HG03378 (cell line): ENCODE measurements at regions not wholly inside any gene's neighbourhood (a gene's known extent, or its start where the extent isn't known, plus 50 kb on each side); places are given as distances from the start of the nearest gene placed in this dataset.
"Not testable (repeated sequence)": the region's sequence is repeated elsewhere in the genome, so short reads cannot be mapped to it uniquely, and the experiment has no call there.

ENCODE experiments used
- ATAC-seq: cut with Tn5 transposase; IDR thresholded peaks from one replicate; pipeline ENCODE4 v1.9.1; 2021; ENCODE audit warnings: mild to moderate bottlenecking, moderate library complexity; ENCODE audit not compliant: unreplicated experiment

DNA sequence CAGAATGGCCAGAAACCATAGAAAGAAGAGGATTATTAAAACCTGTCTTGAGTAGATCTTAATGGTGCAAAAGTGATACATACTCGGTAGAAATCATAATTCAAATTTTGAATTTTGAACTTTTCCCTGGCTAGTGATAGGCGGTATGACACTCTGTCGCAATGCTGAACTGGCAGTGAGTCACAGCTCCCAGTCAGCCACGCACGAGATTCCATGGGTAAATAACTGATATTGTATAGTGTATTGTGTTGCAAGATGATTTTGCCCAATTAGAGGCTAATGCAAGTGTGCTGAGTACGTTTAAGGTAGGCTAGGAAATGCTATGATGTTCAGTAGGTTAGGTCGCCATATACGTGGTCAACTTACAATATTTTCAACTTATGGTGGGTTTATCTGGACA lies 207.0 kb downstream of the SIPA1L2 start:
- no peak for ATAC-seq

DNA sequence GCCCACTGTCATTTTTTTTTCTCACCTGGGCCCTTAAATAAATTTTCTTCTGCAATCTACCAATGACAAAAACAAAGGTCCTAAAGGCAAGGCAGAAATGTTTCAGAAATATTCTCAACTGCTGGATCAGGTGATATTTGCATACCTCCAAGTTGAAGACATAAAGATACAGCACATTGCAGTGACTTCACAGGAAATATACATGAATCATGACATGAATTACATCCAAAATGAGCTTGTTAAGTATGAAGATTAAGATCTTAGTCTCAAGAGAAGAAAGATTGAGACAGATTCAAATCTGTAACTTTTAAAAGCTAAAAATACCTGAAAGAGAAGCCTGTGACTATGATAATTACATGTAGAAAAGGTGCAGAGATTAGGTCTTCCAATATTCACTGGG lies 207.8 kb downstream of the SIPA1L2 start:
- no peak for ATAC-seq

DNA sequence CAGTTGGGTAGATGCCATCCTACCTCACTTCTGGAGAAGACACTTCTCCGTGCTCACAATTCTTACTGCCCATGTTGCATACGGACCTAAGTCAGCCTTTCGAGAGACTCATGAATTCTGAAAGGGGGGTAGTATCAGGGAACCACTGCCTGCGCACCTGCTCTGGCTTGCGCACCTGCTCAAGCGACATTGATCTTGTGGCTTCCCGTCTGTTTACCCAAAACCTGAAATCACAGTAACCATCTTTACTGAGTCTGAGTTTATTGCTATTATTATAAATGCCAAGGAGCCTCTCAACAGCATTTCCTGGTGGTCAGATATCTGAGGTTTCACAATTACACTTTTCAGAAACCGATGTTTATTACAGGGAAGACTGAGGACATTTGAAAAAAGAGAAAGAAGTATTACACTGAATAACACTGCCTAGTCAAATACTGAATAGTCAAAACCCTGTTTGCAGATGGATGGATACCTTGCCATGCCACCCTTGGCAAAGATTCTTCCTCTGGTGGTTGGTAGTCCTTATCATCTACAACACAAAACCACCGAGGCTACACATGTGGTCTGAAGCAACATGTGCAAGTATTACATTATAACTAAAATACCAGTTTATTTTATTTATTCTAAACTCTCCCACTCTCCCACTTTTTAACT lies 208.7 kb downstream of the SIPA1L2 start:
- ATAC-seq, result no peak

DNA sequence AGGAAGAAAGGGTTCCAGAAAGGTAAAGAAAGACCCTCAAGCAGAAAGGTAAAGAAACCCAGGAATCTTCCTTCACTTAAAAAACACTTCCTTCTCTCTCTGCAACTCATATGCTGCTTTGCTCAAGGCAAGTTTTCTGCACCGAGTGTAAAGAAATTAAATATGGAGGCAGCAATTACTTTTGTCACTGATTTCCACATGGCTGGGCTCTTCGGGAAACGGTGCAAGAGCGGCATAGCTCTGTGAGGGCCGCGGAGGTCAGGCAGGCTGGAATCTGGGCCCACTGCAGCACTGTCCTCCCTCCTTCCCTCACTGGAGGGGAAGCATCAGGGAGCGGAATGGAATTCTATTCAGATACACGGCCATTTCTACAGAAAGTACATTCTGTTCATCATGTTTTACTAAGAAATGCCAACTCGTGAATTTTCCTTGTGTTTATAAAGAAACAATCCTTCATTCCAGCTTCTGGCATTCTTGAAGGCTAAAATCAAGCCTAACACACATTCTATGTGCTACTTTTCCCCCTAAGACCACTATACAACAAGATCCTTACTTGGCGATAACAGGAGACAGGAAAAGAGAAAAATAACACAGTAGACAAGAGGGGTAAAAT lies 212.2 kb downstream of the SIPA1L2 start:
- ATAC-seq, result no peak

DNA sequence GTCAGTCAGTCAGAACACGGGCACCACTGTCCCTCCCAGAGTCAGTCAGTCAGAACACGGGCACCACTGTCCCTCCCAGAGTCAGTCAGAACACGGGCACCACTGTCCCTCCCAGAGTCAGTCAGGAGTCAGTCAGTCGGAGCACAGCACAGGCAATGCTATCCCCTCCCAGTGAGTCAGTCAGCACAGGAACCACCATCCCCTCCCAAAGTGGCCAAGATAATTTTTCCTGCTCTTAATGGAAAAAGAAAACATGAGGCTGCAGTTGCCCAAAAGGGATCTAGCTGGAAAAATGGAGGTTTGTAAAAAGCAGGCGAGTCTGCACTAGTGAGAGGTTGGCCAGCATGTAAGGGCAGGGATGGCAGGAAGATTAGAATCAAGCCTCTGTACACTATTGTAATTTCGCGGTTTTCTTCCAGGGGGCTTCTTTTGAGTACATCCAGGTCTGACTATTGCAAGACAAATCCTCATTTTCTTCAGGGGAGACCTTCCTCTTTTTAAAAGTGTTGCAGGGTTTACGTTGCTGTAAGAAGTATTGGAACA lies 213.8 kb downstream of the SIPA1L2 start:
- no peak for ATAC-seq

DNA sequence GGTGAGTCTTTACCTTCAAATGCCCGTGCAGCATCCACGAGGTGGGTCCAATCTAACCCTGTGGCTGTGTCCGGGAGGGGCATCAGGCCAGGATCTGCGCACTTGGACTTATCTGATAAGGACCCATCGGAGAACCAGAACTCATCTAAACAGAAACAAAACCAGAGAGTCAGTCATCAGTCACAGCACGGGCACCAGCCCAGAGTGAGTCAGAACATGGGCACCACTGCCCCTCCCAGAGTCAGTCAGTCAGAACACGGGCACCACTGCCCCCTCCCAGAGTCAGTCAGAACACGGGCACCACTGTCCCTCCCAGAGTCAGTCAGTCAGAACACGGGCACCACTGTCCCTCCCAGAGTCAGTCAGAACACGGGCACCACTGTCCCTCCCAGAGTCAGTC lies 214.5 kb downstream of the SIPA1L2 start:
- ATAC-seq, result not testable (repeated sequence)

DNA sequence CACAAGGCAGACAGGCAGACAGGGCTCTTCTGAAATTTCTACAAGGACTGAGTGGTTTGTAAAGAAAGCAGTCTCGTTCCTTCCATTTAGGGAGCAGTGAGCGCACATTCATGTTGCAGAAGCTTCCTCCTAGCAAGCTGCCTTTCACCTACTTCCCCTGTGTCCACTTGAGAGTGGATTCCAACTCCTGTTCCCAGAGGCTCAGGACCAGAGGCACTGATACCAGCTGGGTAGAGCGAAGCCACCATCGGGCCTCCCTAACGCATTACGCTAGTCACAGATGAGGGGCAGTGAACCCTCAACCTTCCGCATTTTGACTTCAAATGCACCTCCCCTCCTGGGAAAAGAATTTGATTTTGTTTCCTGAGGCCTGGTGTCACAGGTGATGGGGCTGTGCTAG lies 215.8 kb downstream of the SIPA1L2 start:
- ATAC-seq, result no peak

DNA sequence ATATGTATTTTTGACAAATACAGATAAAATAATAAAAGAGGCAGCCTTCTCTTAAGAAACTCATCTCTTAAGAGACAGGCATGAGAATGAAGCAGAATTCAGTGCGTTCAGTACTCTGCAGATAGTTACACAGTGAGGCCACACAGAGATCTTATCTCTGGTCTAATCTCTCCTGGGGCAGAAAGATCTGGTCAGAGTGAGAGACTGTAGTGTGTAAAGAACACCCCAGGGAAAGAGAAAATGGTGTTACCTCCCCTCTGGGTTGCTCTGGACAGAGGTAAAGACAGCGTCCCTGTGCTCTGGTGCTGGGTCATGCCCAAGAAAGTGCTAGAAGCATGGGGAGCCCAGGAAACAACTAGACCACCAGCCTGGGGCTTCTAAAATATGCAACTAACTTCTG lies 216.3 kb downstream of the SIPA1L2 start:
- ATAC-seq, result no peak

DNA sequence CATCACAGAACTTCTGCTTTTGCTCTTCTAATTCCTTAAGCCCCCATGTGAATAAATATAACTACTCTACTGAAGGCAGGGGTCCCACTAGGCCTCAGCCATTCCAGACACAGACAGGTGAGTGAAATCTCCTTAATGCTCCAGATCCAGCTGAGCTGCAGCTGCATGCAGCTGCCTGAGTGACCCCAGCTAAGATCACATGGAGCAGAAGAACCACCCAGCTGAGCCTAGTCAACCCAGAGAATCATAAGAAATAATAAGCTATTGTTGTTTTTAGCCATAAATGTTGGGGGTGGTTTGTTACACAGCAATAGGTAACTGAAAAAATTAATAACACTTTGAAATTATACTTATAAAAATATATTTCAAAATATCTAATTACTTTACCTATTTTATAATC lies 220.3 kb downstream of the SIPA1L2 start:
- no peak for ATAC-seq

DNA sequence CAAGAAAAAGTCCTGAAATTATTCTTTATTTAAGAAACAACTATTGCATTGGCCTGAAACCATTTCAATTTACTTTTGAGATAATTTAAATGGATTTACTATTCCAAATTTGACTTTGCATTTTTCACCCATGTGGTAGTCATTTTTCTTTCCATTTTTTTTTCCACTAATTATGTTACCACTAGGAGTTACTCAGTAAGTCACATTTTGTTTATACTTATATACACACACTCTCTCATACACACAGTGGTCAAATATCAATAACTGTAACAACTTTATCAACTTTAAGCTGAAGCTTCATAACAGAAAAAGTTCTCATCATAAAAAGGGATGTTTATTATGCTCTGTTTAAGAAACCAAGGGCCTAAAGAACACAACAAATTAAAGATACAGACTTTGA lies 222.8 kb downstream of the SIPA1L2 start:
- no peak for ATAC-seq

DNA sequence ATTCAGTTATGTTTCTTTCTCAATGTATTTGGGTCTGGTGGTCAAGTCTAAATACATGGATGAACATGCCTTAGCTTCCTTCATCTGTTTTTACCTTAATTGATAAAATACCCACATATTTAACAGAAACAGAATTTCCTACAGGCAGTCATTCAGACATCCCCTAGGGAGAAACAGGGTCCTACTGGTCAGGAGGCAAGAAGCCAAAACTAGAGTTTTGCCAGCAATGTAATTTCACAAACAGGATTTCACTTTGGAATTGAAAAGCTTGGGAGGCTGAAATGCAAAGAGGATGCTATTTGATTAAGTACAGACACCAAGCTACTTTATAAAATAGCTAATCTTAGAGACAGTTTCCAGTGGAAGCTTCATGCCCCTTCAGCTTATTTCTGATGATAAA lies 224.2 kb downstream of the SIPA1L2 start:
- no peak for ATAC-seq

DNA sequence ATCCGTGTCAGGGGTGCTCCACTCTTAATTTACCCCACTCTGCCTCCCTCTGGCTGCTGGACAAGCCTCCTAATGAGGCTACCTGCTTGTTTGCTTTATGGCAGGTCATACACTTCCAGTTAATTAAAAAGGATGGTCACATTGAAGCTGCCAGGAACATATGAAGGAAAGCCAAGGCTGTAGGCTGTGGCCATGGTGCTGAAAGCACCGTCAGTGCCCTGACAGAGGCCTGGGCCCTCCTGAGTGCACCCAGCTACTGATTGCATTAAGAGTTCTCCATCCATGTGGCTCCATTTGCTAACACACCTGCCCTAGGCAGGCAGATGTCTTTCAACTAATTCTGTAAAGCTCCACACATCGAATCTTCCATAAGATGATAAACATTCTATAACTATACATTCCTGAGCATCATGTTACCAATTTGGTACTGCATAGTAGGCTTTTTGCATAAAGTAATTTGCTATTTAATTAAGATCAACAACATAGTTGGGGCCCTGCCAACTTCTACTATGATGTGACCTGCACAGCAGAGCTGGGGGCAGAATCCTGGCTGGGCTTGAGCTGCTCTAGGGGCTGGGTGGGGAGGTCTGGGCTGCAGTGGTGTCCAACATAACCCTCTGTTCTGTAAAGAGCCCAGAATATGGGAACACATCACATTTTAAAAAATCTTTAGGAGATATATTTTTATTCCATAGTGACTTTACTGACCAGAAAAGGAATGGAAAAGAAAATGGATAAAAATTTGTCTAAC lies 224.8 kb downstream of the SIPA1L2 start:
- ATAC-seq, result no peak

DNA sequence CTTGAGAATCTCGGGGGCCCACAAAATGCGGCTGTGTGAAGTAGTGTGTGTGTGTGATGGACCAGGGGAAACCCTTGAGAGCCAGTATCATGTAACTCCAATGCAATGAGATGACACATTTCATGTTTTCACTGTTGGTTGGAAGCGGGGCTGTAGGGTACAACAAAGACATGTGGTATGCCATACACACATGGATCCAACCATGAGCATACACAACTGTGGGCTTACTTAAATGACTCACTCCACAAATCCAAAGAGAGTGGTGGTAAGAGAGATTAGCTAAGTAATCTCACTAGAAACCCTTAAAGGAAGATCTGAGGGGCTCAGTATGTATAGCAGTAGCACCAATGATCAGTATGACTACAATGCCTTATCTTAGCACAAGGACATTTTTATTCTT lies 225.7 kb downstream of the SIPA1L2 start:
- no peak for ATAC-seq

DNA sequence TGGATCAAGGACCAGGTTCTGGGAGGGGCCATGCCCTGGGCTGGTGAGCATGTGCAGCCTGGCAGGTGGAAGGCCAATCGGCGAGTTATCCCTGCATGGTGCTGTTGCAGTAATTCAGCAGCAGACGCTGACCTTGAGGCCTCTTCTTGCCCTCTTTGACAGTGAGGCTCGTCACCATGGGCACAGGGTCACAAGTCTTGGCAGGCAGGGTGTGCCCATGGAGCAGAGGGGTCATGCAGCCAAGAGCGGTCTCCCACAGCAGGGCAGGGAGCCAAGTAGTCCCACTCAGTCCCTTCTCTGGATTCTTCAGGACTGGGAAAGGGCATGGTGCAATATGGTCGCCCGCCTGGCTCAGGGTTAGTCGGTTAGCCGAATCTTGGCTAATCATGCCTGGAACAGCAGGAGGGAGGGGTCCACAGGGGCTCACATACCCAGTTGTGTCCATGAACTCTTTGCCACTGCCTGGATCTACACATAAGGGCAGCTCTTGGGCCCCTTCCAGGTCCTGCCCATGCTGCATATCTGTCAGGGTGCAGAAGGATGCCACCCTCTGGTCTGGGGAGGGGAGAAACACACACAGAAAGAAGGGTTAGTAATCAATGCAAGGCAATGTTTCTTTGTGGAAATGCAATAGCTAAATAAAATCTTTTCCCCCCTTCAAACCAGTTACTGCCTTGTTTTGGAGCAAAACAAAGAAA lies 226.8 kb downstream of the SIPA1L2 start:
- ATAC-seq, result no peak

DNA sequence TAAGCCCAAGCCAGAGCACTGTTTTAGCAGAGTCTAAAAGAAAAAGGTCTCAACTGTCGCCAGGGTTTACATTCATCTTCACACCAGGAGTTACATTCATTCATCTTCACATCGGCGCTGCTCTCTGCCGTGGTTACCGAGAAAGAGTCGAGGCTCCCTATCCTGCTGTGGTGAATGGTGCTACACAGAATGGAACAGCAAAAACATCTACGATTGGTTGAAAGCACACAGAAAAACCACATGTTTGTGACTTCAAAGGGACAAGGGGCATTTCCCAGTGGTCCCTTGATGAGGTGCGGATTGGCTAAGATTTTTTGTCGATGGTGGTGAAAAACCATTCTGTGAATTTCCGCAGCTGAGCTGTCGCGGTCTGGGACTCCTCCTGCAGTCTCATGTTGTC lies 231.1 kb downstream of the SIPA1L2 start:
- ATAC-seq, result no peak

DNA sequence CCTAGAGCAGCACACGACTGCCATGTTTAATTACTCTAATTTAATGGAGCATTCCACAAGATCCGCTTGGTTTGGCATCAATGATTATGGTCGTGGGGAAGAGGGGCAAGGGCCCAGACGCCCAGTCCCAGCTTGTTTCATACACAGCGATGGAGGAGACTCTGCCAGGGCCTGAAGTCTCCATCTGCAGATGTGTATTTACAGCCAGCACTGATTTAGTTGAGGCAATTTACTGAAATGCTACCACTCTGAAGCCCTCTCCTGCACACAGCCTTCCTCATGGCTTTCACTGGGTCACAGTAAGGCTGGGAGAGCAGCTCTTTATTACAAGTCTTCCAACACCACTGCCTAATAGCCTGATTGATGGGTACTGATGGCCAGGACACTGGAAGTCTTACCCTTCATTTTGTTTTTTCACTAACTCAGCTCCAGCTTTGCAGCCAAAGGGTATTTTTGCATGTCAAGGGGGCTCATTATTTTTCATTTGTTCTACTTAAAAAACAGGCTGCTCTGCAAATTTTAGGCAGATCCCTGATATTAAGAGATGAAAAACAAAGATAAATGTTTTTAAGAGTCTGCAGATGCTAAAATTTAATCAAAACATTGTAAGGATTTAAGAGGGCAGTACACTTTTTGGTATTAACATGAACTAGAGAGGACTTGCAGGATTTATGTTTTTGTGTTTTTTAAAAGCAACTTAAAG lies 236.3 kb downstream of the SIPA1L2 start:
- ATAC-seq, result no peak

DNA sequence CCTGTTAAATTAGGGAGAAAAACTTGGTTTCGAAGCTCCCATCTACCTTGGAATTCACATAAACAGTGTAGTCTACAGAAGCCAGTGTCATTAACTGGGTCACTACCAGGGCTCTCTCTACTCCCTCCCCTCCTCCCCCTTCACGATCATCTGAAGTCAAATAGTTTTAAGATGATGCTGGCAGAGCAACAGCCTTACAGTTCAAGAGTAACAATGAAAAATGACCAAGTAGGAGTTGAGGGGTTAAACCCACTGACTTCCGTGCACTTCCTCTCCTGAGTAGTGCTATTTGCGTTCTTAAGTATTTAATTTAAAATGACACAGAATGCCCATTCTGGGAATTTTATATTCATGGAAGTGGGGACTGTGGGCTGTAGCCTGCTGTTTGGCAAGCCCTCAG lies 236.9 kb downstream of the SIPA1L2 start:
- ATAC-seq, result no peak

DNA sequence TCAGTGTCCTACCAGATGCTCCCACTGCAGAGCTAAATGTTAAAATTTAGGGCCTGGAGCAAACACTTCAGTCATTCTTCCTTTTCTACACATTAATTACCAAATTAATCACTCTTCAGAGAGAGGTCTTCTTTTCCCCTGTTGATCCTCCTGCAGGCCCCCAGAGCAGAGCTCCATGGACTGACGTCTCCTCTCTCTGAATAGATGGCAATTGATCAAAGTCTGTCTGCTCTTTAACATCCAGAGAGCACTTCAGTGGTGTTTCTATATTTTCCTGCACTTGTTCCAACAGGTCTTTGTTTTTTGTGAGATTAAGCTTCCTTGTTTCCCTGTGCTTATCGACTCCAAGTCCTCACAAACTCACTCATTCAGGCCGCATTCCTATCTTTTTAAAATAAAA lies 239.3 kb downstream of the SIPA1L2 start:
- ATAC-seq, result no peak

DNA sequence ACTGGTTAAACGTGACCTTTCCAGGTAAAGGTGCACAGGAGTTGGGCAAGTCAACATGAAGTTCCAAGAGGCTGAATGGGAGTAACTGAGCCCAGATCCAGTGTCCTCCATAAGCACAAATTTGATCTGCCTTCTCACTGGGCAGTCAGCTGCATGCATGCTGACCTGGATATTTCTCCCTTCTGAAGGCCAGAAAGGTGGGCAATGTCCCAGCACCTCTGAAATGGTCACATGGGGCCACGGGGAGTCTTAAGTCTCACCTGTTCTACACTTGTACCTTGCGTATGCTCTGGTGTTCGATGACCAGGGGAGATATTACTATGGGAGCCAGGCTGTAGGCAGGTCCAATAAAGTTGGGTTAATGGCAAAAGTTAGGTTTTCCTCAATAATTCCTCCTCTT lies 240.2 kb downstream of the SIPA1L2 start:
- no peak for ATAC-seq

DNA sequence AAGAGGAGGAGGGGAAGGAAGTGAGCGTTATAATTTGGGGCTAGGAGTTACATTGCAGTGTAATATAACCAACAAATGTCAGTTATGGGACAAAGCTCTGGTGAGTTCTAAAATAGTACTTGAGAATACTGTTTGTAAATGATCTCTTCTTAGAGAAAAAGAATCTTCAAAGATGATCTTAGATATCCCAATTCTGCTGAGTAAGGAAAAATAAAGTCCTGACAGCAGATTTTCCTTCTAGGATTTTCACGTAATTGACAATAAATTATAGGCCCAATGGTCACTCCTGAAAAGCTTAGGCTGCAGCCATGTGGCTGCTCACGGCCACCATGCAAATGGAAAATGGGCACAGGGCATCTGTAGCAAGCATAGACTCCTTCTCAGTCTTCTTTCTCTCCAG lies 241.6 kb downstream of the SIPA1L2 start:
- no peak for ATAC-seq
